Spleen (tissue), 11 donors: ENCODE measurements at regions not wholly inside any gene's neighbourhood (a gene's known extent, or its start where the extent isn't known, plus 50 kb on each side); places are given as distances from the start of the nearest gene placed in this dataset.

Experiments
- DNase-seq: peaks from one replicate; pipeline ENCODE4 v3.0.0-alpha.2; 2020
- H3K27ac ChIP-seq, 8 donors: fragments of 200-600 bp; sonication (generic) in 7 of 8; 1 replicate in 4 of 8; 2 replicates in 4 of 8; pipeline versions ENCODE4 v1.5.0 to v1.8.0; 2016 to 2021; ENCODE audit warnings: inconsistent platforms in 4 of 8, mild to moderate bottlenecking in 4 of 8, moderate library complexity in 1 of 8
- H3K27me3 ChIP-seq, 7 donors: fragments of 200-600 bp; sonication (generic) in 6 of 7; replicated peaks in 1 of 7; 1 replicate in 4 of 7; 2 replicates in 3 of 7; pipeline versions ENCODE4 v1.5.0 to v1.8.0; 2016 to 2021; ENCODE audit warnings: inconsistent platforms in 3 of 7, mild to moderate bottlenecking in 1 of 7
- H3K36me3 ChIP-seq, 6 donors: fragments of 200-600 bp; sonication (generic) in 5 of 6; 1 replicate in 4 of 6; 2 replicates in 2 of 6; pipeline versions ENCODE4 v1.5.0 to v1.8.0; 2016 to 2021; ENCODE audit warnings: inconsistent platforms in 2 of 6
- H3K4me1 ChIP-seq, 6 donors: fragments of 200-600 bp; sonication (generic) in 5 of 6; 1 replicate in 3 of 6; 2 replicates in 3 of 6; pipeline versions ENCODE4 v1.5.0 to v1.8.0; 2016 to 2021; ENCODE audit warnings: inconsistent platforms in 3 of 6
- H3K4me3 ChIP-seq, 8 donors: fragments of 200-600 bp; sonication (generic) in 7 of 8; 1 replicate in 4 of 8; 2 replicates in 4 of 8; pipeline versions ENCODE4 v1.5.0 to v1.8.0; 2016 to 2021; ENCODE audit warnings: inconsistent platforms in 4 of 8, mild to moderate bottlenecking in 4 of 8, moderate library complexity in 2 of 8
- H3K9me3 ChIP-seq, 8 donors: fragments of 200-600 bp; sonication (generic) in 7 of 8; 1 replicate in 4 of 8; 2 replicates in 4 of 8; pipeline versions ENCODE4 v1.5.0 to v1.8.0; 2016 to 2021; ENCODE audit warnings: inconsistent platforms in 4 of 8
- CTCF ChIP-seq, 11 experiments: fragments of 200-600 bp in 7 of 11; fragments of 450-650 bp in 4 of 11; sonication (generic) in 4 of 11; IDR thresholded peaks in 8 of 11; conservative IDR thresholded peaks in 3 of 11; 1 replicate in 7 of 11; 2 replicates in 4 of 11; pipeline versions ENCODE4 v1.4.0 to v1.8.0; 2016 to 2021; ENCODE audit warnings: antibody characterized with exemption in 11 of 11, inconsistent platforms in 4 of 11, mild to moderate bottlenecking in 1 of 11
- POLR2A ChIP-seq, 3 donors: fragments of 450-650 bp; IDR thresholded peaks; one replicate each; pipeline ENCODE4 v1.5.1; 2017; ENCODE audit warnings: antibody characterized with exemption in 3 of 3, mild to moderate bottlenecking in 1 of 3
- POLR2AphosphoS5 ChIP-seq, 3 donors: sonication (generic); formaldehyde crosslinking; IDR thresholded peaks; one replicate each; pipeline ENCODE4 v1.5.1; 2017; ENCODE audit warnings: antibody characterized with exemption in 3 of 3
- WGBS, 5 donors: extraction: QIAGEN DNeasy Blood & Tissue Kit in 3 of 5; methylation state at CpG; one replicate each; pipeline versions ENCODE4 v1.1.5 to v1.1.7; 2013 to 2018; 5-methylcytosine and 5-hydroxymethylcytosine counted together
- intact Hi-C: fragments of 100-400 bp; cut with DNase I; formaldehyde crosslinking; loops from one replicate; pipeline ENCODE4 v1.15.0; 2023; ENCODE audit warnings: low total_unique reads
- donor health status: healthy with polysubstance abuse.
- donor health status: DM: no; HTN: no; CAD: no; lungs with moderate emphysema.
- donor health status: DM: no; HTN: no; CAD: no.
- donor health status: Bipolar disorder and iron deficiency.
- donor health status: healthy.
- donor health status: DM: no; HTN: no; CAD: no.
- donor health status: DM: yes; HTN: yes; CAD: no.

- no peaks in the 10 kb centered on the region for H3K36me3 ChIP-seq
Observed at GRCh38 chr5:31029925-31030324, 163.6 kb upstream of the CDH6 start.

GRCh38 chr5:31027721-31028120 is 165.8 kb upstream of the CDH6 start:
- intact Hi-C loops = no loop called here
- Histone ChIP-seq H3K9me3 (peaks cover 0 to 7% (median 0%) of the 10 kb centered on the region in 8 donors), H3K27ac (no peak overlapping the region), H3K27me3 (no peaks in the 10 kb centered on the region), H3K4me1 (no peaks in the 10 kb centered on the region), H3K4me3 (no peak overlapping the region), H3K36me3 (no peaks in the 10 kb centered on the region)
- TF ChIP-seq POLR2AphosphoS5 (IDR thresholded peaks at IDR 0.05) (no peak), CTCF (IDR thresholded peaks at IDR 0.05 in 8 of 11, conservative IDR thresholded peaks at IDR 0.05 in 3 of 11) (no peak), POLR2A (IDR thresholded peaks at IDR 0.05) (no peak)
- DNase-seq = no peak

More at GRCh38 chr5:31029925-31030324, 163.6 kb upstream of the CDH6 start:
- WGBS, 5 donors = 84 to 94% (median 87%) methylated on average over 8 of the region's 8 CpGs
- Histone ChIP-seq H3K9me3 (peaks cover 0 to 7% (median 0%) of the 10 kb centered on the region in 8 donors), H3K4me1 (no peaks in the 10 kb centered on the region), H3K27me3 (no peaks in the 10 kb centered on the region), H3K4me3 (no peak overlapping the region), H3K27ac (no peak overlapping the region)
- no peak for DNase-seq
- intact Hi-C loops = no loop called here
- TF ChIP-seq CTCF (IDR thresholded peaks at IDR 0.05 in 8 of 11, conservative IDR thresholded peaks at IDR 0.05 in 3 of 11) (no peak), POLR2A (IDR thresholded peaks at IDR 0.05) (no peak), POLR2AphosphoS5 (IDR thresholded peaks at IDR 0.05) (no peak)

- H3K4me1 ChIP-seq = no peaks in the 10 kb centered on the region
- peaks cover 0 to 3% (median 0%) of the 10 kb centered on the region in 8 donors for H3K9me3 ChIP-seq
- no peaks in the 10 kb centered on the region for H3K27me3 ChIP-seq
- intact Hi-C loops = no loop called here
- WGBS, 5 donors = 47 to 71% (median 55%) methylated on average over 3 of the region's 3 CpGs
- H3K27ac ChIP-seq = no peak overlapping the region
- TF ChIP-seq POLR2A (IDR thresholded peaks at IDR 0.05) (no peak), POLR2AphosphoS5 (IDR thresholded peaks at IDR 0.05) (no peak), CTCF (IDR thresholded peaks at IDR 0.05 in 8 of 11, conservative IDR thresholded peaks at IDR 0.05 in 3 of 11) (no peak)
- DNase-seq = no peak
- H3K4me3 ChIP-seq = no peak overlapping the region
- no peaks in the 10 kb centered on the region for H3K36me3 ChIP-seq
Observed at GRCh38 chr5:31023105-31023504, 170.4 kb upstream of the CDH6 start.

- WGBS, 5 donors = 59 to 71% (median 67%) methylated on average over 2 of the region's 2 CpGs
- no peaks in the 10 kb centered on the region for H3K36me3 ChIP-seq
- no peaks in the 10 kb centered on the region for H3K4me1 ChIP-seq
- DNase-seq = no peak
- intact Hi-C loops = no loop called here
- no peak for TF ChIP-seq POLR2A (IDR thresholded peaks at IDR 0.05)
- no peak for TF ChIP-seq CTCF (IDR thresholded peaks at IDR 0.05 in 8 of 11, conservative IDR thresholded peaks at IDR 0.05 in 3 of 11)
- no peak for TF ChIP-seq POLR2AphosphoS5 (IDR thresholded peaks at IDR 0.05)
- no peak overlapping the region for H3K4me3 ChIP-seq
- peaks cover 0 to 10% (median 0%) of the 10 kb centered on the region in 8 donors for H3K9me3 ChIP-seq
- H3K27ac ChIP-seq = no peak overlapping the region
- no peaks in the 10 kb centered on the region for H3K27me3 ChIP-seq
Observed at GRCh38 chr5:31021181-31021624, 172.3 kb upstream of the CDH6 start.
